Liver (tissue), 8 donors: ENCODE measurements at regions not wholly inside any gene's neighbourhood (a gene's known extent, or its start where the extent isn't known, plus 50 kb on each side); places are given as distances from the start of the nearest gene placed in this dataset.

ENCODE experiments used
- DNase-seq: peaks from one replicate; pipeline ENCODE4 v3.0.0-alpha.2; 2017; ENCODE audit warnings: low spot score
- H3K27ac ChIP-seq, 2 donors: one replicate each; pipeline ENCODE4 v1.7.0; 2013; ENCODE audit warnings: inconsistent platforms in 2 of 2, low read length in 2 of 2, control low read depth in 1 of 2, low read depth in 1 of 2, mild to moderate bottlenecking in 1 of 2
- H3K27me3 ChIP-seq, 4 donors: one replicate each; pipeline versions ENCODE4 v1.6.1 to v1.7.0; 2013; ENCODE audit warnings: low read length in 3 of 4, inconsistent platforms in 1 of 4, mild to moderate bottlenecking in 1 of 4, moderate library complexity in 1 of 4; ENCODE audit not compliant: control insufficient read depth in 4 of 4, insufficient read depth in 4 of 4
- H3K36me3 ChIP-seq, 4 donors: one replicate each; pipeline versions ENCODE4 v1.6.1 to v1.7.0; 2013; ENCODE audit warnings: low read length in 3 of 4, mild to moderate bottlenecking in 3 of 4, low read depth in 1 of 4, moderate library complexity in 1 of 4; ENCODE audit not compliant: control insufficient read depth in 4 of 4, insufficient read depth in 3 of 4
- H3K4me1 ChIP-seq, 4 donors: one replicate each; pipeline versions ENCODE4 v1.6.1 to v1.7.0; 2013; ENCODE audit warnings: low read length in 3 of 4, mild to moderate bottlenecking in 3 of 4, moderate library complexity in 1 of 4; ENCODE audit not compliant: control insufficient read depth in 4 of 4, insufficient read depth in 4 of 4
- H3K4me3 ChIP-seq, 3 donors: one replicate each; pipeline versions ENCODE4 v1.6.1 to v1.7.0; 2013; ENCODE audit warnings: low read length in 3 of 3, control low read depth in 1 of 3, low read depth in 1 of 3, mild to moderate bottlenecking in 1 of 3
- H3K9ac ChIP-seq, 2 donors: one replicate each; pipeline ENCODE4 v1.7.0; 2013; ENCODE audit warnings: low read length in 2 of 2, mild to moderate bottlenecking in 2 of 2, moderate library complexity in 2 of 2, control low read depth in 1 of 2, low read depth in 1 of 2
- H3K9me3 ChIP-seq, 4 donors: one replicate each; pipeline versions ENCODE4 v1.6.1 to v1.7.0; 2013; ENCODE audit warnings: low read length in 3 of 4; ENCODE audit not compliant: control insufficient read depth in 4 of 4
- CTCF ChIP-seq: fragments of 150-350 bp; IDR thresholded peaks from 2 replicates; pipeline ENCODE4 v1.5.1; 2017; ENCODE audit warnings: improper control_type of control experiment, low read depth, low read length; ENCODE audit not compliant: missing input control
- EGR1 ChIP-seq, 2 donors: IDR thresholded peaks; 2 replicates each; pipeline ENCODE4 v1.6.1; 2016 to 2018; ENCODE audit warnings: antibody characterized with exemption in 2 of 2, low read depth in 2 of 2
- FOXA1 ChIP-seq: IDR thresholded peaks from 2 replicates; pipeline ENCODE4 v1.6.1; 2016; ENCODE audit warnings: antibody characterized with exemption
- FOXA2 ChIP-seq: IDR thresholded peaks from 2 replicates; pipeline ENCODE4 v1.6.1; 2016; ENCODE audit warnings: antibody characterized with exemption
- GABPA ChIP-seq, 2 donors: IDR thresholded peaks in 1 of 2; conservative IDR thresholded peaks in 1 of 2; 2 replicates each; pipeline ENCODE4 v1.6.1; 2016; ENCODE audit warnings: antibody characterized with exemption in 2 of 2, mild to moderate bottlenecking in 1 of 2, moderate library complexity in 1 of 2
- HNF4A ChIP-seq, 2 donors: conservative IDR thresholded peaks; 2 replicates each; pipeline ENCODE4 v1.6.1; 2016; ENCODE audit warnings: antibody characterized with exemption in 2 of 2, mild to moderate bottlenecking in 2 of 2
- HNF4G ChIP-seq: IDR thresholded peaks from 2 replicates; pipeline ENCODE4 v1.6.1; 2016; ENCODE audit warnings: antibody characterized with exemption
- MAX ChIP-seq: IDR thresholded peaks from 2 replicates; pipeline ENCODE4 v1.6.1; 2016; ENCODE audit warnings: antibody characterized with exemption
- RAD21 ChIP-seq, 2 donors: IDR thresholded peaks; 2 replicates each; pipeline ENCODE4 v1.6.1; 2016; ENCODE audit warnings: antibody characterized with exemption in 2 of 2, mild to moderate bottlenecking in 2 of 2
- RXRA ChIP-seq, 2 donors: IDR thresholded peaks; 2 replicates each; pipeline ENCODE4 v1.6.1; 2017 to 2018; ENCODE audit warnings: antibody characterized with exemption in 2 of 2, mild to moderate bottlenecking in 1 of 2
- TAF1 ChIP-seq: conservative IDR thresholded peaks from 2 replicates; pipeline ENCODE4 v1.6.1; 2016; ENCODE audit warnings: antibody characterized with exemption, mild to moderate bottlenecking
- YY1 ChIP-seq: IDR thresholded peaks from 2 replicates; pipeline ENCODE4 v1.6.1; 2016; ENCODE audit warnings: antibody characterized with exemption, mild to moderate bottlenecking
- ZBTB33 ChIP-seq: IDR thresholded peaks from 2 replicates; pipeline ENCODE4 v1.6.1; 2016; ENCODE audit warnings: antibody characterized with exemption
- WGBS: extraction: QIAGEN DNeasy Blood & Tissue Kit; methylation state at CpG from one replicate; pipeline ENCODE4 v1.1.7; 2013; 5-methylcytosine and 5-hydroxymethylcytosine counted together
- TF ChIP-seq, protein P1 (sequence below): IDR thresholded peaks from 2 replicates; pipeline ENCODE4 v1.6.1; 2016; ENCODE audit warnings: antibody characterized with exemption
- donor health status: healthy.
- donor health status: healthy.
- donor health status: healthy.
- donor health status: healthy.
- donor health status: healthy.

- H3K9me3 ChIP-seq, result no peaks in the 10 kb centered on the region
- no peak overlapping the region for H3K27ac ChIP-seq
- DNase-seq, result no peak
- WGBS, result 76% methylated on average over 14 of the region's 14 CpGs
- no peak overlapping the region for H3K4me3 ChIP-seq
- H3K4me1 ChIP-seq, result peaks cover 0 to 8% (median 2%) of the 10 kb centered on the region in 4 donors
- TF ChIP-seq CTCF (no peak), ZBTB33 (no peak), EGR1 (IDR thresholded peaks at IDR 0.05; ENCODE audit: low read depth in 2 of 2) (no peak), RXRA (IDR thresholded peaks at IDR 0.05) (no peak), HNF4G (no peak), GABPA (IDR thresholded peaks at IDR 0.05 in 1 of 2, conservative IDR thresholded peaks at IDR 0.05 in 1 of 2) (no peak), TAF1 (no peak), MAX (no peak), YY1 (no peak)
- TF ChIP-seq, protein P1, sequence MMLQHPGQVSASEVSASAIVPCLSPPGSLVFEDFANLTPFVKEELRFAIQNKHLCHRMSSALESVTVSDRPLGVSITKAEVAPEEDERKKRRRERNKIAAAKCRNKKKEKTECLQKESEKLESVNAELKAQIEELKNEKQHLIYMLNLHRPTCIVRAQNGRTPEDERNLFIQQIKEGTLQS, result no peak
- peaks cover 0 to 6% (median 4%) of the 10 kb centered on the region in 4 donors for H3K27me3 ChIP-seq
- no peak overlapping the region for H3K9ac ChIP-seq
- no peaks in the 10 kb centered on the region for H3K36me3 ChIP-seq
Measured at GRCh38 chr20:62557462-62557861, 81.7 kb upstream of the GATA5 start.

DNA sequence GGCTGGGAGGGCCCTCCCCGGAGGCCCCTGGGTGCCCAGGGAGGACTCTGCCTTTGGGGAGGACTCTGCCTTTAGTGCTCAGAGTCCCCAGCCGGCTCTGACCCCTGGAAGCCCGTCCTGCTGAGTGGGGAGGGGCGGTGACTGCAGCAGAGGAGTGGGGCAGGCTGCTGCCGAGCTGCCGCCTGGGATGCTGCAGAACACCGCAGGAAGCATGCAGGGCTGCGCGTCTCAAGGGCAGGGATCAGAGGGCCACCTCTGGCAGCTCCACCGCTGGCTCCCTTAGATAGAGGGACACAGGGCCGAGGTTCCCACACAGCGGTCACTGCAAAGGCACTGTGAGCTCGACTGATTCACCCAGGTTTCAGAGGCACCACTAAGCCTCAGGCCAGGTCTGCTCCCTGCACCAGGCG lies 82.2 kb upstream of the GATA5 start:
- no peak for DNase-seq
- Histone ChIP-seq H3K36me3 (no peaks in the 10 kb centered on the region), H3K27me3 (peaks cover 0 to 4% (median 3%) of the 10 kb centered on the region in 4 donors), H3K4me3 (no peak overlapping the region), H3K4me1 (peaks cover 0 to 8% (median 2%) of the 10 kb centered on the region in 4 donors), H3K27ac (no peak overlapping the region), H3K9me3 (no peaks in the 10 kb centered on the region), H3K9ac (no peak overlapping the region)
- 70% methylated on average over 14 of the region's 14 CpGs for WGBS
- TF ChIP-seq ZBTB33, result no peak
- no peak for TF ChIP-seq FOXA1
- no peak for TF ChIP-seq RAD21 (IDR thresholded peaks at IDR 0.05)
- TF ChIP-seq CTCF, result no peak
- TF ChIP-seq HNF4A (conservative IDR thresholded peaks at IDR 0.05), result no peak
- no peak for TF ChIP-seq FOXA2
- no peak for TF ChIP-seq TAF1
- TF ChIP-seq YY1, result no peak
